ENCODE measurements at regions not wholly inside any gene's neighbourhood (a gene's known extent, or its start where the extent isn't known, plus 50 kb on each side); places are given as distances from the start of the nearest gene placed in this dataset.

DNA sequence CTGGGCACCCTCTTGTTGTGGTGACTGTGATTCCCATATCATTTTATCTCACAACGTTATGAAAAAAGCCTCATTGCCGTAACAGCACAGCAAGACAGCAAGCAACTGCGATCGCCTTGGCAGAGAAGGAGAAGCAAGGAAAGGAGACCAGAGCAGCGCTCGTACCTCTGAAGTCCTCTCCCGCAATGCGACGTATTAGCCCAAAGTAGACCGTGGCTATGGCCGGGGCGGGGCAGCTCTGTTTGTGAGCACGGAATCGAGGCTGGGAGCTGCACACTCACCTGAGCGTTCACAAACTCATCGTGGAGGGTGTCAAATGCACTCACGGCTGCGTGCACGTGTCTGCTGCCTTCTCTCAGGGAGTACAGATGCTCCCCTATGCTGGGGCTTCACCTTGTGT lies 76.1 kb downstream of the YTHDF1 start:
- no peak for TF ChIP-seq EZH2 (IDR thresholded peaks at IDR 0.05; ENCODE audit: borderline replicate concordance, low read depth, low read length, severe bottlenecking)
- TF ChIP-seq POLR2AphosphoS5 (IDR thresholded peaks at IDR 0.05; ENCODE audit: insufficient read depth, low read depth, low read length): no peak
- TF ChIP-seq, protein P1, sequence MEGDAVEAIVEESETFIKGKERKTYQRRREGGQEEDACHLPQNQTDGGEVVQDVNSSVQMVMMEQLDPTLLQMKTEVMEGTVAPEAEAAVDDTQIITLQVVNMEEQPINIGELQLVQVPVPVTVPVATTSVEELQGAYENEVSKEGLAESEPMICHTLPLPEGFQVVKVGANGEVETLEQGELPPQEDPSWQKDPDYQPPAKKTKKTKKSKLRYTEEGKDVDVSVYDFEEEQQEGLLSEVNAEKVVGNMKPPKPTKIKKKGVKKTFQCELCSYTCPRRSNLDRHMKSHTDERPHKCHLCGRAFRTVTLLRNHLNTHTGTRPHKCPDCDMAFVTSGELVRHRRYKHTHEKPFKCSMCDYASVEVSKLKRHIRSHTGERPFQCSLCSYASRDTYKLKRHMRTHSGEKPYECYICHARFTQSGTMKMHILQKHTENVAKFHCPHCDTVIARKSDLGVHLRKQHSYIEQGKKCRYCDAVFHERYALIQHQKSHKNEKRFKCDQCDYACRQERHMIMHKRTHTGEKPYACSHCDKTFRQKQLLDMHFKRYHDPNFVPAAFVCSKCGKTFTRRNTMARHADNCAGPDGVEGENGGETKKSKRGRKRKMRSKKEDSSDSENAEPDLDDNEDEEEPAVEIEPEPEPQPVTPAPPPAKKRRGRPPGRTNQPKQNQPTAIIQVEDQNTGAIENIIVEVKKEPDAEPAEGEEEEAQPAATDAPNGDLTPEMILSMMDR (IDR thresholded peaks at IDR 0.05; ENCODE audit: extremely low read depth in 1 of 2, insufficient read depth in 1 of 2, low read depth in 1 of 2, low read length in 2 of 2): no peak
- TF ChIP-seq JUN (IDR thresholded peaks at IDR 0.05; ENCODE audit: borderline replicate concordance, insufficient read depth, insufficient read length, low read depth): no peak
- no peak for TF ChIP-seq POLR2A (IDR thresholded peaks at IDR 0.05; ENCODE audit: low read depth, low read length)
- TF ChIP-seq MYC (IDR thresholded peaks at IDR 0.05; ENCODE audit: low read depth, low read length): no peak
- TF ChIP-seq, protein P2, sequence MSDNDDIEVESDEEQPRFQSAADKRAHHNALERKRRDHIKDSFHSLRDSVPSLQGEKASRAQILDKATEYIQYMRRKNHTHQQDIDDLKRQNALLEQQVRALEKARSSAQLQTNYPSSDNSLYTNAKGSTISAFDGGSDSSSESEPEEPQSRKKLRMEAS (IDR thresholded peaks at IDR 0.05; ENCODE audit: insufficient read depth, insufficient read length): no peak
- TF ChIP-seq GATA2 (IDR thresholded peaks at IDR 0.05; ENCODE audit: insufficient read depth, insufficient read length, low read depth, low read length): no peak
- no peak for TF ChIP-seq FOS (IDR thresholded peaks at IDR 0.05; ENCODE audit: borderline replicate concordance, insufficient read depth, low read length)
- H2AFZ ChIP-seq (ENCODE audit: low read depth, low read length): no peak overlapping the region
- no peaks in the 10 kb centered on the region for H3K36me3 ChIP-seq (ENCODE audit: control insufficient read depth in 2 of 2, extremely low read depth in 1 of 2, insufficient read depth in 2 of 2, low read length in 2 of 2)
- H3K9me3 ChIP-seq (replicated peaks; ENCODE audit: control insufficient read depth, insufficient read depth, low read length): no peaks in the 10 kb centered on the region
- no peak overlapping the region for H3K4me3 ChIP-seq (replicated peaks in 1 of 3; ENCODE audit: insufficient read depth in 1 of 3, low read depth in 1 of 3, low read length in 3 of 3)
- no peak overlapping the region for H3K27ac ChIP-seq (ENCODE audit: insufficient read depth, low read depth, low read length)
- POLR2A ChIA-PET: no interaction called here
- intact Hi-C loops (cut with micrococcal nuclease): no loop called here
- no peak overlapping the region for H3K4me2 ChIP-seq (ENCODE audit: insufficient read depth, low read length)
- CTCF ChIA-PET: no interaction called here
- no peaks in the 10 kb centered on the region for H4K20me1 ChIP-seq (replicated peaks; ENCODE audit: control insufficient read depth, extremely low read depth, insufficient read depth, low read length)
- BruUV-seq (replicated peaks): no TSS peak
- H3K4me1 ChIP-seq (ENCODE audit: control insufficient read depth, extremely low read depth, insufficient read depth, low read length): no peaks in the 10 kb centered on the region
- DNase-seq (ENCODE audit: low read depth, low spot score) (no peak), FAIRE-seq (no peak)
- no peaks in the 10 kb centered on the region for H3K9me1 ChIP-seq (replicated peaks; ENCODE audit: control insufficient read depth, extremely low read depth, insufficient read depth, low read length)
- dilution Hi-C loops (cut with MboI; ENCODE audit: extremely low pct_ligation_motif_present, low sequenced_read_pairs): no loop called here
- H3K27me3 ChIP-seq (ENCODE audit: control insufficient read depth in 2 of 2, insufficient read depth in 2 of 2, low read length in 2 of 2): no peaks in the 10 kb centered on the region
- no peaks in the 10 kb centered on the region for H3K79me2 ChIP-seq (ENCODE audit: control insufficient read depth, insufficient read depth, low read length)
- no peak overlapping the region for H3K9ac ChIP-seq (replicated peaks; ENCODE audit: extremely low read depth, insufficient read depth, low read length)
